ENCODE measurements at regions not wholly inside any gene's neighbourhood (a gene's known extent, or its start where the extent isn't known, plus 50 kb on each side); places are given as distances from the start of the nearest gene placed in this dataset.

DNA sequence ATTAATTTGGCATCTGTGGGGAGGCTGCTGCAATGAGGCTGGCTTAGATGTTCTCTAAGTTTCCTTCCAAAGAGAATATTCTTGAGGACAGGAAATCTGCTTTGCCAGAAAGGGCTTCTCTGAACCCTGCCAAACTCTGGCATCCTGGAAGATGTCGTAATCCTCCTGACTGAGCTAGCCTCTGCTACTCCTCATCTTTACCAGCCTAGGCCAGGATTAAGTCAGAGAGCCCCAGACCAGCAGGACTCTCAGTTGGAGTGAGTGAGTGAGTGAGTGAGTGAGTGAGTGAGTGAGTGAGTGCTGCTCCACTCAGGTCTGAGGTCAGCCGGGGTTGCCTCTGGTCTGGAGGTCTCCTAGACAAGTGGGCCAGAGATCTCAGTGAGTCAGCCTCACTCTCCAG is 104.9 kb upstream of the SOD3 start (continued):
- no peak for TF ChIP-seq EZH2phosphoT487 (IDR thresholded peaks at IDR 0.05; ENCODE audit: borderline replicate concordance, low read depth)
- TF ChIP-seq TCF12 (IDR thresholded peaks at IDR 0.05) = no peak

DNA sequence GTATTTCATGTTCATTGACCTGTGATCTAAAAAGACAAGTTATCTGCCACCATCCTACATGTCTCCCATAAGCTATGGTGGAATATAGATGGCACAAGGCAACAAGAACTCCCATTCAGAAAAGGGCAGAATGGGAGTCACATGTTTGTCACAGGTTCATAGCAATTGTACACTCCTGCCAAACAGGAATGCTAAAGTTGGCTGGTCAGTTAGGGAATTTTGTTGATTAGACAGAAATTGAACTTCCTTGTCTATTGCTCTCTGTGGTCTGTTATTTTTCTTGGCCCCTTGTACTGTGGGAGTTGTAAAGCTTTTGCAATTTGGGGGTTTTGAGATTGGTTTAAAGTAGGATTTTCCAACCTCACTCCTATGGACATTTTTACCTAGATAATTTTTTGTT is 101.7 kb upstream of the SOD3 start:
- ChIA-PET CTCF (no interaction called here), POLR2A (no interaction called here)
- no peaks in the 10 kb centered on the region for H3F3A ChIP-seq (replicated peaks; ENCODE audit: insufficient read depth)
- H2AFZ ChIP-seq (ENCODE audit: low read depth) = no peak overlapping the region
- H3K36me3 ChIP-seq (replicated peaks in 1 of 2; ENCODE audit: control insufficient read depth in 1 of 2, insufficient read depth in 2 of 2, low read length in 1 of 2) = no peaks in the 10 kb centered on the region
- H3K9ac ChIP-seq = no peak overlapping the region
- H3K4me3 ChIP-seq (ENCODE audit: low read depth in 2 of 2, low read length in 1 of 2) = no peak overlapping the region
- H3K4me2 ChIP-seq = no peak overlapping the region
- no peaks in the 10 kb centered on the region for H3K9me2 ChIP-seq
- no peaks in the 10 kb centered on the region for H3K9me3 ChIP-seq
- no peaks in the 10 kb centered on the region for H3K79me2 ChIP-seq (ENCODE audit: insufficient read depth)
- DNase-seq = no peak
- no peaks in the 10 kb centered on the region for H4K20me1 ChIP-seq (ENCODE audit: insufficient read depth)
- TF ChIP-seq EZH2phosphoT487 (IDR thresholded peaks at IDR 0.05; ENCODE audit: borderline replicate concordance, low read depth) (no peak), GATA2 (CRISPR knock-in tag; IDR thresholded peaks at IDR 0.05) (no peak), FOXM1 (IDR thresholded peaks at IDR 0.05; ENCODE audit: low read depth) (no peak), TEAD4 (IDR thresholded peaks at IDR 0.05; ENCODE audit: borderline replicate concordance, insufficient read depth) (no peak), FOXJ3 (CRISPR knock-in tag; IDR thresholded peaks at IDR 0.05) (no peak), TAF1 (IDR thresholded peaks at IDR 0.05; ENCODE audit: borderline replicate concordance, low read depth, low read length) (no peak), NRF1 (IDR thresholded peaks at IDR 0.05; ENCODE audit: low read depth, low read length) (no peak), TCF12 (IDR thresholded peaks at IDR 0.05) (no peak), POLR2AphosphoS5 (IDR thresholded peaks at IDR 0.05; ENCODE audit: low read depth, low read length) (no peak)
- TF ChIP-seq, protein P1, sequence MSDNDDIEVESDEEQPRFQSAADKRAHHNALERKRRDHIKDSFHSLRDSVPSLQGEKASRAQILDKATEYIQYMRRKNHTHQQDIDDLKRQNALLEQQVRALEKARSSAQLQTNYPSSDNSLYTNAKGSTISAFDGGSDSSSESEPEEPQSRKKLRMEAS (IDR thresholded peaks at IDR 0.05; ENCODE audit: low read depth) = no peak
- TF ChIP-seq, protein P2, sequence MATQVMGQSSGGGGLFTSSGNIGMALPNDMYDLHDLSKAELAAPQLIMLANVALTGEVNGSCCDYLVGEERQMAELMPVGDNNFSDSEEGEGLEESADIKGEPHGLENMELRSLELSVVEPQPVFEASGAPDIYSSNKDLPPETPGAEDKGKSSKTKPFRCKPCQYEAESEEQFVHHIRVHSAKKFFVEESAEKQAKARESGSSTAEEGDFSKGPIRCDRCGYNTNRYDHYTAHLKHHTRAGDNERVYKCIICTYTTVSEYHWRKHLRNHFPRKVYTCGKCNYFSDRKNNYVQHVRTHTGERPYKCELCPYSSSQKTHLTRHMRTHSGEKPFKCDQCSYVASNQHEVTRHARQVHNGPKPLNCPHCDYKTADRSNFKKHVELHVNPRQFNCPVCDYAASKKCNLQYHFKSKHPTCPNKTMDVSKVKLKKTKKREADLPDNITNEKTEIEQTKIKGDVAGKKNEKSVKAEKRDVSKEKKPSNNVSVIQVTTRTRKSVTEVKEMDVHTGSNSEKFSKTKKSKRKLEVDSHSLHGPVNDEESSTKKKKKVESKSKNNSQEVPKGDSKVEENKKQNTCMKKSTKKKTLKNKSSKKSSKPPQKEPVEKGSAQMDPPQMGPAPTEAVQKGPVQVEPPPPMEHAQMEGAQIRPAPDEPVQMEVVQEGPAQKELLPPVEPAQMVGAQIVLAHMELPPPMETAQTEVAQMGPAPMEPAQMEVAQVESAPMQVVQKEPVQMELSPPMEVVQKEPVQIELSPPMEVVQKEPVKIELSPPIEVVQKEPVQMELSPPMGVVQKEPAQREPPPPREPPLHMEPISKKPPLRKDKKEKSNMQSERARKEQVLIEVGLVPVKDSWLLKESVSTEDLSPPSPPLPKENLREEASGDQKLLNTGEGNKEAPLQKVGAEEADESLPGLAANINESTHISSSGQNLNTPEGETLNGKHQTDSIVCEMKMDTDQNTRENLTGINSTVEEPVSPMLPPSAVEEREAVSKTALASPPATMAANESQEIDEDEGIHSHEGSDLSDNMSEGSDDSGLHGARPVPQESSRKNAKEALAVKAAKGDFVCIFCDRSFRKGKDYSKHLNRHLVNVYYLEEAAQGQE (IDR thresholded peaks at IDR 0.05; ENCODE audit: low read depth, low read length) = no peak
- TF ChIP-seq, protein P3, sequence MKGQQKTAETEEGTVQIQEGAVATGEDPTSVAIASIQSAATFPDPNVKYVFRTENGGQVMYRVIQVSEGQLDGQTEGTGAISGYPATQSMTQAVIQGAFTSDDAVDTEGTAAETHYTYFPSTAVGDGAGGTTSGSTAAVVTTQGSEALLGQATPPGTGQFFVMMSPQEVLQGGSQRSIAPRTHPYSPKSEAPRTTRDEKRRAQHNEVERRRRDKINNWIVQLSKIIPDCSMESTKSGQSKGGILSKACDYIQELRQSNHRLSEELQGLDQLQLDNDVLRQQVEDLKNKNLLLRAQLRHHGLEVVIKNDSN (IDR thresholded peaks at IDR 0.05; ENCODE audit: borderline replicate concordance, low read depth) = no peak
- TF ChIP-seq, protein P4, sequence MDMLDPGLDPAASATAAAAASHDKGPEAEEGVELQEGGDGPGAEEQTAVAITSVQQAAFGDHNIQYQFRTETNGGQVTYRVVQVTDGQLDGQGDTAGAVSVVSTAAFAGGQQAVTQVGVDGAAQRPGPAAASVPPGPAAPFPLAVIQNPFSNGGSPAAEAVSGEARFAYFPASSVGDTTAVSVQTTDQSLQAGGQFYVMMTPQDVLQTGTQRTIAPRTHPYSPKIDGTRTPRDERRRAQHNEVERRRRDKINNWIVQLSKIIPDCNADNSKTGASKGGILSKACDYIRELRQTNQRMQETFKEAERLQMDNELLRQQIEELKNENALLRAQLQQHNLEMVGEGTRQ (IDR thresholded peaks at IDR 0.05; ENCODE audit: borderline replicate concordance, low read depth, low read length) = no peak
- H3K27ac ChIP-seq (ENCODE audit: low read depth in 2 of 2, low read length in 1 of 2) = no peak overlapping the region
- no peaks in the 10 kb centered on the region; a peak in 1 of 4 replicates for H3K4me1 ChIP-seq (ENCODE audit: control insufficient read depth in 1 of 2, insufficient read depth in 2 of 2, low read depth in 1 of 2, low read length in 1 of 2)
- H3K27me3 ChIP-seq (ENCODE audit: insufficient read depth) = no peaks in the 10 kb centered on the region; the same call in 1 of the 2 replicates

Data from SK-N-SH (cell line).